Hepatocyte (in vitro differentiated cells): ENCODE measurements at regions not wholly inside any gene's neighbourhood (a gene's known extent, or its start where the extent isn't known, plus 50 kb on each side); places are given as distances from the start of the nearest gene placed in this dataset.

Experiments
- DNase-seq: peaks from one replicate; pipeline ENCODE4 v3.0.0-alpha.2; 2016; ENCODE audit warnings: low spot score
- H2AFZ ChIP-seq: fragments of 200-600 bp; sonication (generic); 2 replicates; pipeline ENCODE4 v1.6.0; 2016; ENCODE audit warnings: antibody characterized with exemption, mild to moderate bottlenecking
- H3K27ac ChIP-seq: fragments of 200-600 bp; sonication (generic); 2 replicates; pipeline ENCODE4 v1.5.1; 2016; ENCODE audit warnings: mild to moderate bottlenecking
- H3K27me3 ChIP-seq: fragments of 200-600 bp; sonication (generic); 2 replicates; pipeline ENCODE4 v1.6.1; 2016
- H3K36me3 ChIP-seq: fragments of 200-600 bp; sonication (generic); replicated peaks from 2 replicates; pipeline ENCODE4 v1.5.1; 2016; ENCODE audit warnings: low read depth; ENCODE audit not compliant: insufficient read depth
- H3K4me1 ChIP-seq: fragments of 200-600 bp; sonication (generic); 2 replicates; pipeline ENCODE4 v1.5.1; 2016; ENCODE audit warnings: mild to moderate bottlenecking, moderate library complexity; ENCODE audit not compliant: insufficient read depth
- H3K4me2 ChIP-seq: fragments of 200-600 bp; sonication (generic); 2 replicates; pipeline ENCODE4 v1.6.0; 2016
- H3K4me3 ChIP-seq: fragments of 200-600 bp; sonication (generic); 2 replicates; pipeline ENCODE4 v1.5.1; 2016; ENCODE audit warnings: mild to moderate bottlenecking
- H3K79me2 ChIP-seq: fragments of 200-600 bp; sonication (generic); 2 replicates; pipeline ENCODE4 v1.6.0; 2017; ENCODE audit warnings: mild to moderate bottlenecking
- H3K9me2 ChIP-seq: fragments of 200-600 bp; sonication (generic); replicated peaks from 2 replicates; pipeline ENCODE4 v1.6.0; 2017; ENCODE audit warnings: mild to moderate bottlenecking; ENCODE audit not compliant: insufficient read depth
- H3K9me3 ChIP-seq: fragments of 200-600 bp; sonication (generic); 2 replicates; pipeline ENCODE4 v1.5.1; 2016; ENCODE audit warnings: low read depth, mild to moderate bottlenecking
- H4K20me1 ChIP-seq: fragments of 200-600 bp; sonication (generic); 2 replicates; pipeline ENCODE4 v1.6.0; 2016; ENCODE audit warnings: mild to moderate bottlenecking; ENCODE audit not compliant: insufficient read depth, poor library complexity, severe bottlenecking
- CTCF ChIP-seq: fragments of 200-600 bp; sonication (generic); IDR thresholded peaks from 2 replicates; pipeline ENCODE4 v1.5.1; 2016; ENCODE audit warnings: antibody characterized with exemption, mild to moderate bottlenecking; ENCODE audit not compliant: poor library complexity
- EZH2 ChIP-seq: fragments of 200-600 bp; sonication (generic); IDR thresholded peaks from 2 replicates; pipeline ENCODE4 v1.6.1; 2016; ENCODE audit warnings: antibody characterized with exemption, mild to moderate bottlenecking, borderline replicate concordance
- EZH2phosphoT487 ChIP-seq: fragments of 200-600 bp; sonication (generic); IDR thresholded peaks from one replicate; pipeline ENCODE4 v1.6.1; 2018; ENCODE audit warnings: antibody characterized with exemption, mild to moderate bottlenecking, low read depth, moderate library complexity; ENCODE audit not compliant: unreplicated experiment, severe bottlenecking
- WGBS: methylation state at CpG from one replicate; pipeline ENCODE4 v1.1.6; 2016; ENCODE audit warnings: low lambda C conversion rate; ENCODE audit errors: missing lambda C conversion rate; 5-methylcytosine and 5-hydroxymethylcytosine counted together

GRCh38 chr22:49629261-49629570, 198.5 kb downstream of the BRD1 start:
- TF ChIP-seq CTCF (no peak), EZH2phosphoT487 (no peak), EZH2 (no peak)
- Histone ChIP-seq H3K4me2 (no peak overlapping the region), H3K36me3 (no peaks in the 10 kb centered on the region), H3K79me2 (no peaks in the 10 kb centered on the region), H3K4me3 (no peak overlapping the region), H3K9me3 (no peaks in the 10 kb centered on the region), H3K27ac (no peak overlapping the region), H3K27me3 (no peaks in the 10 kb centered on the region), H4K20me1 (no peaks in the 10 kb centered on the region), H2AFZ (no peak overlapping the region), H3K4me1 (no peaks in the 10 kb centered on the region), H3K9me2 (no peaks in the 10 kb centered on the region)
- 99% methylated on average over 8 of the region's 8 CpGs for WGBS
- DNase-seq: no peak

GRCh38 chr22:49628391-49629260, 199.0 kb downstream of the BRD1 start:
- Histone ChIP-seq H3K36me3 (no peaks in the 10 kb centered on the region), H3K9me2 (no peaks in the 10 kb centered on the region), H3K27ac (no peak overlapping the region), H3K4me2 (no peak overlapping the region), H3K4me1 (no peaks in the 10 kb centered on the region), H3K4me3 (no peak overlapping the region), H3K9me3 (no peaks in the 10 kb centered on the region), H3K27me3 (no peaks in the 10 kb centered on the region), H2AFZ (no peak overlapping the region), H3K79me2 (no peaks in the 10 kb centered on the region), H4K20me1 (no peaks in the 10 kb centered on the region)
- TF ChIP-seq EZH2phosphoT487 (no peak), CTCF (no peak), EZH2 (no peak)
- DNase-seq: no peak
- WGBS: 69% methylated on average over 27 of the region's 27 CpGs

GRCh38 chr22:49627217-49628181, 200.2 kb downstream of the BRD1 start:
- no peak for DNase-seq
- Histone ChIP-seq H3K27me3 (no peaks in the 10 kb centered on the region), H2AFZ (no peak overlapping the region), H4K20me1 (no peaks in the 10 kb centered on the region), H3K4me3 (no peak overlapping the region), H3K4me2 (no peak overlapping the region), H3K36me3 (no peaks in the 10 kb centered on the region), H3K4me1 (no peaks in the 10 kb centered on the region), H3K9me3 (no peaks in the 10 kb centered on the region), H3K27ac (no peak overlapping the region), H3K79me2 (no peaks in the 10 kb centered on the region), H3K9me2 (no peaks in the 10 kb centered on the region)
- TF ChIP-seq EZH2phosphoT487: no peak
- no peak for TF ChIP-seq EZH2
- TF ChIP-seq CTCF: no peak
- WGBS: 85% methylated on average over 24 of the region's 31 CpGs
